NCI-H1092 (cell line): ENCODE measurements at regions not wholly inside any gene's neighbourhood (a gene's known extent, or its start where the extent isn't known, plus 50 kb on each side); places are given as distances from the start of the nearest gene placed in this dataset.

Source experiments
- DNase-seq: peaks from one replicate; lab custom pipeline; 2025; lab: John Stamatoyannopoulos, UW

GRCh38 chr13:109669956-109670355 lies 116.4 kb downstream of the IRS2 start:
- no peak for DNase-seq

DNA sequence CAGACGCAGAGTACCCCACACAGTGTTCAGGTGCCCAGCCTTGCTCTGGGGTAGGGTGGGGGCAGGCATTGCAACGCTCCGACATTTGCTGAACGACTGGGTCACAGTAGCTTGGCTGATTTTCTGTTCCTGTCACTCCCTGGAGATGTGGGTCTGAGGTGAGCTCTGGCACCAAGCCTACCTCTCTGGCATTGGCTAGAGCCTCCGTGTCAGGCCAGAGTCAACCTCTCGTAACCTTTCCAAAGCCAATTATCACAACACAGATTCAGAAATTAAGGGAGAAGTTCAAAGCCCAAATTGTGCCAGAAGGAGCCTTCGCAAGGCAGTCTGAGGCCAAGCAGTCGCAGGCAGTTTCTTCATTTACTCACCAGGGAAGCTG lies 117.2 kb downstream of the IRS2 start:
- DNase-seq: no peak

GRCh38 chr13:109668433-109669233 lies 117.8 kb downstream of the IRS2 start:
- no peak for DNase-seq

- DNase-seq: no peak
Observed at GRCh38 chr13:109667807-109668291, 118.5 kb downstream of the IRS2 start.

- no peak for DNase-seq
Observed at GRCh38 chr13:109667056-109667455, 119.3 kb downstream of the IRS2 start.

DNA sequence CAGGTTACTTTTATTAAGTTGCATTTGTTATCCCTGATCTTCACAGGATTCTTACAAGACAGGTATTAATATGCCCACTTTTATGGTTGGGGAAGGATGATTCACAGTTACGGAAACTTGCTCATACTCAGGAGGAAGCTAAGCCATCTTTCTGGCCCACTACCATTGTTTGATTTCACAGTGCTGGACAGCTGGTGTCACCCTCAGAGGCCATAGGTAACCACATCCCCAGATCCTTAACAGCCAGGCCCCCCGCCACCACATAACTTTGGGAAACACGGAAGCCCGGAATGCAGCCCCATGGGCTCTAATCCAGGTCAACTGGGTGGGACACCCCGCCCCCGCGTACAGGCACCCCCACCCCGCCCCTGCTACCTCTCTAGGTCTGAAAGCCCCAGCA lies 119.7 kb downstream of the IRS2 start:
- DNase-seq: no peak

GRCh38 chr13:109665781-109666249 lies 120.6 kb downstream of the IRS2 start:
- no peak for DNase-seq

GRCh38 chr13:109665240-109665639 lies 121.1 kb downstream of the IRS2 start:
- no peak for DNase-seq

- DNase-seq: peak; percentile 13
Observed at GRCh38 chr13:109657395-109657794, 129.0 kb downstream of the IRS2 start.

DNA sequence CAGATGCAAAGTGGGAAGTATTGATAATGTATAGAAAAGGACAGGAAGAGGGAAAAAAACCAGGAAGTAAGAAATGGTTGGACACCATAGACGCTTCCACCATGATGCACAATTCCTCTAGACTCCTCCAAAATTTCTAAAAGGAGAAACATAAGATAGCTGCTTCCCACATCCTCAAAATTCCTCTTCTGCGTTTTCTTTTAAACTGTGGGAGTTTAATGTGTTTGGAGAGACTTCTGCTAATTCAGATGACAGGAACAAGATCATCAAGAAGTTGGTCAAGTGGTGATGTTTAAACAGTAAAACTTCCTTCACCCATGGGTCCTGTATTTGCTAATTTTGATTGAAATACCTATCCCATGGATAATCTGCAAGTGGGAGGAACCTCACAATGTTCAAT lies 130.2 kb downstream of the IRS2 start:
- DNase-seq: no peak

DNA sequence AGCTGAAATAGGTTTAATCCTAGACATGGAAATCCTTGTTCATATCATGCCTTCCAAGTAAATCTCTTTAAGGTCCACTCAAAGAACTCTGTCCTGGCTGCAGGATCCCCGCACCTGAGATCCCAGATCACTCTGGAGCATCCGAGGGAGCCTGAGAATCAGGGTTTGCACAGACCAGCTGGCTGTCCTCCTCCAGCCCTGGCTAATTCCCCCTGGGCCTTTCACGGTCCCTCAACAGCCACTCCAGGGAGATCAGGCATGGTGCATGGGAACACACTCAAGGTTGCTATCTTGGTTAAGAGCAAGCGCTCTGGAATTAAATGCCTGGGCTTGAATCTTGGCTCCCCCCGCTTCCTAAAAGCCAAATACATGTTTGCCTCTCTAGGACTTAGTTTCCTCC lies 130.8 kb downstream of the IRS2 start:
- no peak for DNase-seq

GRCh38 chr13:109655206-109655600 lies 131.2 kb downstream of the IRS2 start:
- no peak for DNase-seq

- no peak for DNase-seq
Observed at GRCh38 chr13:109654341-109655205, 131.8 kb downstream of the IRS2 start.

- DNase-seq: no peak
Observed at GRCh38 chr13:109652531-109652930, 133.9 kb downstream of the IRS2 start.

DNA sequence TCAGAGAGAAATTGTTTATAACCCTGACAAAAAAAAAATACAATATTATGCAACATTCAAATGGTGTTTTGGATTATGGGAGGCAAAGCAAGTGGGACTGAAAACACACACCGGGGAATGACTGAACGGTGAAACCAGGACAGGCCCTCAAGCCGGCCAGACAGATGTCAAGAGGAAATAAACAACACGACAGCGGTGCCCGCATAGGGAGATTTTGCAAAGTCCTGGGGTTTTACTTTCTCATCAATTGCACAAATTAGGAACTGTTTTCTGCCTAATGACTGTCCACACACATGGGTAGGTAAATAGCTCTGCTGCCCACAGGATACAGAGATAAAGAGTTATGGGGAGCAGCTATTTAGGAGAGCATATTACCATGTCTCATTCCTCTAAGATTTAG lies 134.5 kb downstream of the IRS2 start:
- DNase-seq: no peak

DNA sequence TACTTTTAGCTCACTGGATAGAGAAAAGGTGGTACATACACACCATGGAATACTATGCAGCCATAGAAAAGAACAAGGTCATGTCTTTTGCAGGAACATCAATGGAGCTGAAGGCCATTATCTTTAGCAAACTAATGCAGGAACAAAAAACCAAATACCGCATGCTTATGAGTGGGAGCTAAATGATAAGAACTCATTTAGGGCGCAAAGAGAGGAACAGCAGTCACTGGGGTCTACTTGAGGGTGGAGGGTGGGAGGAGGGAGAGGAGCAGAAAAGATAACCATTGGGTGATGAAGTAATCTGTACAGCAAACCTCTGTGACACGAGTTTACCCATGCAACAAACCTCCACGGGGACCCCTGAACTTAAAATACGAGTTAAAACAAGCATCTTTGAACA lies 135.1 kb downstream of the IRS2 start:
- no peak for DNase-seq

- DNase-seq: no peak
Observed at GRCh38 chr13:109650861-109651260, 135.5 kb downstream of the IRS2 start.

GRCh38 chr13:109649713-109650112 lies 136.7 kb downstream of the IRS2 start:
- DNase-seq: no peak

GRCh38 chr13:109647699-109648098 lies 138.7 kb downstream of the IRS2 start:
- DNase-seq: no peak

GRCh38 chr13:109647053-109647452 lies 139.3 kb downstream of the IRS2 start:
- no peak for DNase-seq

GRCh38 chr13:109646423-109646822 lies 140.0 kb downstream of the IRS2 start:
- no peak for DNase-seq

DNA sequence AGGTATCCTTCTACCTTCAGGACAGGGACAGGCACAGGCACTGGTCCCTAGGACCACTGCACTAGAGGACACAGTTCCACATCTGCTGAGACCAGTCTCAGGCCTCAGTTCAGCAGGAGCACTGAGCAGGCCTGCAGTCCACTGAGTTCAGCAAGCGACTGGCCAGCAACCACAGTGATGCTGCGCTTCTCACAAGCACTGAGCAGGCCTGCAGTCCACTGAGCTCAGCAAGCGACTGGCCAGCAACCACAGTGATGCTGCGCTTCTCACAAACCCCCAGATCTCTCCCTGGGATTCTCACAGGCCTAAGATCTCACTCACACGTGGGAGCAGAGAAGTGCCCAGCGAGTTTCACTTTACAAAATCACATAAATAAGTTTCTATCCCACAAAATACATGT lies 140.6 kb downstream of the IRS2 start:
- no peak for DNase-seq

GRCh38 chr13:109644956-109645355 lies 141.4 kb downstream of the IRS2 start:
- DNase-seq: no peak
